Adrenal gland (tissue), 9 donors: ENCODE measurements at regions not wholly inside any gene's neighbourhood (a gene's known extent, or its start where the extent isn't known, plus 50 kb on each side); places are given as distances from the start of the nearest gene placed in this dataset.
"Not testable (repeated sequence)": the region's sequence is repeated elsewhere in the genome, so short reads cannot be mapped to it uniquely, and the experiment has no call there.

ENCODE experiments used
- DNase-seq, 7 donors: peaks; one replicate each; pipeline ENCODE4 v3.0.0-alpha.2; 2019 to 2020
- H3K27ac ChIP-seq, 5 donors: fragments of 200-600 bp; sonication (generic) in 4 of 5; 1 replicate in 3 of 5; 2 replicates in 2 of 5; pipeline versions ENCODE4 v1.5.1 to v1.8.0; 2016 to 2020; ENCODE audit warnings: mild to moderate bottlenecking in 1 of 5
- H3K27me3 ChIP-seq: fragments of 200-600 bp; 2 replicates; pipeline ENCODE4 v1.8.0; 2021
- H3K36me3 ChIP-seq, 2 donors: fragments of 200-600 bp; replicated peaks in 1 of 2; 1 replicate in 1 of 2; 2 replicates in 1 of 2; pipeline versions ENCODE4 v1.5.1 to v1.8.0; 2018 to 2022
- H3K4me1 ChIP-seq, 2 donors: fragments of 200-600 bp; replicated peaks in 1 of 2; 1 replicate in 1 of 2; 2 replicates in 1 of 2; pipeline versions ENCODE4 v1.5.1 to v1.8.0; 2018 to 2021
- H3K4me3 ChIP-seq, 4 donors: fragments of 200-600 bp; sonication (generic) in 3 of 4; one replicate each; pipeline ENCODE4 v1.5.1; 2016 to 2018
- H3K9me3 ChIP-seq, 3 donors: fragments of 200-600 bp; sonication (generic) in 1 of 3; replicated peaks in 1 of 3; 1 replicate in 2 of 3; 2 replicates in 1 of 3; pipeline versions ENCODE4 v1.5.1 to v1.8.0; 2016 to 2021
- POLR2A ChIP-seq, 2 donors: fragments of 450-650 bp; IDR thresholded peaks; one replicate each; pipeline ENCODE4 v1.6.1; 2017; ENCODE audit warnings: antibody characterized with exemption in 2 of 2, mild to moderate bottlenecking in 2 of 2, moderate library complexity in 1 of 2
- WGBS, 4 donors: extraction: QIAGEN DNeasy Blood & Tissue Kit in 2 of 4; methylation state at CpG; one replicate each; pipeline versions ENCODE4 v1.1.5 to v1.1.7; 2013 to 2017; 5-methylcytosine and 5-hydroxymethylcytosine counted together
- intact Hi-C, 2 donors: fragments of 100-400 bp; cut with DNase I; formaldehyde crosslinking; loops; one replicate each; pipeline versions ENCODE4 v1.14.1 to v1.15.0; 2022 to 2023
- TF ChIP-seq, protein P1 (sequence below), 6 experiments: fragments of 450-650 bp in 4 of 6; fragments of 200-600 bp in 2 of 6; sonication (generic) in 1 of 6; IDR thresholded peaks; 1 replicate in 5 of 6; 2 replicates in 1 of 6; pipeline versions ENCODE4 v1.5.1 to v1.8.0; 2016 to 2021; ENCODE audit warnings: antibody characterized with exemption in 6 of 6, mild to moderate bottlenecking in 2 of 6, moderate library complexity in 1 of 6
- donor health status: healthy with polysubstance abuse.
- donor health status: Bipolar disorder and iron deficiency.
- donor health status: DM: yes; HTN: yes; CAD: no.
- donor health status: DM: no; HTN: no; CAD: no.
- donor health status: DM: no; HTN: no; CAD: no.

- intact Hi-C loops, result no loop called here
- no peak for DNase-seq
- WGBS, 4 donors, result 50 to 70% (median 57%) methylated on average over 1 of the region's 1 CpG
- Histone ChIP-seq H3K27me3 (no peaks in the 10 kb centered on the region), H3K4me1 (no peaks in the 10 kb centered on the region), H3K4me3 (no peak overlapping the region), H3K9me3 (peaks cover 0 to 6% (median 0%) of the 10 kb centered on the region in 3 donors), H3K36me3 (no peaks in the 10 kb centered on the region), H3K27ac (no peak overlapping the region)
- TF ChIP-seq POLR2A (IDR thresholded peaks at IDR 0.05), result no peak
- TF ChIP-seq, protein P1, sequence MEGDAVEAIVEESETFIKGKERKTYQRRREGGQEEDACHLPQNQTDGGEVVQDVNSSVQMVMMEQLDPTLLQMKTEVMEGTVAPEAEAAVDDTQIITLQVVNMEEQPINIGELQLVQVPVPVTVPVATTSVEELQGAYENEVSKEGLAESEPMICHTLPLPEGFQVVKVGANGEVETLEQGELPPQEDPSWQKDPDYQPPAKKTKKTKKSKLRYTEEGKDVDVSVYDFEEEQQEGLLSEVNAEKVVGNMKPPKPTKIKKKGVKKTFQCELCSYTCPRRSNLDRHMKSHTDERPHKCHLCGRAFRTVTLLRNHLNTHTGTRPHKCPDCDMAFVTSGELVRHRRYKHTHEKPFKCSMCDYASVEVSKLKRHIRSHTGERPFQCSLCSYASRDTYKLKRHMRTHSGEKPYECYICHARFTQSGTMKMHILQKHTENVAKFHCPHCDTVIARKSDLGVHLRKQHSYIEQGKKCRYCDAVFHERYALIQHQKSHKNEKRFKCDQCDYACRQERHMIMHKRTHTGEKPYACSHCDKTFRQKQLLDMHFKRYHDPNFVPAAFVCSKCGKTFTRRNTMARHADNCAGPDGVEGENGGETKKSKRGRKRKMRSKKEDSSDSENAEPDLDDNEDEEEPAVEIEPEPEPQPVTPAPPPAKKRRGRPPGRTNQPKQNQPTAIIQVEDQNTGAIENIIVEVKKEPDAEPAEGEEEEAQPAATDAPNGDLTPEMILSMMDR (IDR thresholded peaks at IDR 0.05), result no peak
These were observed 715.3 kb downstream of the NXPH1 start for GRCh38 chr7:9148687-9149086.

DNA sequence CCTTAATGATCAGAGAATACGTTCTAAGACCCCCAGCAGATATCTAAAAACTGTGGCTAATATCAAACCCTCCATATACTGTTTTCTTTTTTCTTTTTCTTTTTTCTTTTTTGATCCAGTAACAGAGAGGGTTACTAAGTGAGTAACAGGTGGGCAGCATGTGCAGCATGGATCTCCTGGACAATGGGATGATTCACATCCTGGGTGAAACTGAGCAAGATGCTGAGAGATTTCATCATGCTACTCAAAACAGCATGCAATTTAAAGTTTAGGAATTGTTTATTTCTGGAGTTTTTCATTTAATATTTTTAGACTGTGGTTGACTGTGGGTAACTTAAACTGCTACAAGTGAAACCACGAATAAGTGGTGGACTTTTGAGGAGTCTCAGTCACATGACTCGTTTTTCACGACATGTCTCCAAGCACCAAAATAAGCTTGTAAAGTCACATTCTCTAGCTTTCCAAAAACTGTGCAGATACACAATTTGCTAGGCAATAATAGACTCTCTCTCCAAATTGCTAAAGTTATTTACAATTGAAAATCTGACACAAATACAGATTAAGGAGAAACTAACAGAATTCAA is 716.2 kb downstream of the NXPH1 start:
- DNase-seq, result no peak
- no peaks in the 10 kb centered on the region for H3K27me3 ChIP-seq
- H3K36me3 ChIP-seq, result no peaks in the 10 kb centered on the region
- H3K4me3 ChIP-seq, result no peak overlapping the region
- WGBS, 4 donors, result 62 to 82% (median 67%) methylated on average over 4 of the region's 4 CpGs
- TF ChIP-seq, protein P1 (IDR thresholded peaks at IDR 0.05), result no peak
- no peak for TF ChIP-seq POLR2A (IDR thresholded peaks at IDR 0.05)
- no peak overlapping the region for H3K27ac ChIP-seq
- intact Hi-C loops, result no loop called here
- H3K4me1 ChIP-seq, result no peaks in the 10 kb centered on the region
- peaks cover 0 to 6% (median 0%) of the 10 kb centered on the region in 3 donors for H3K9me3 ChIP-seq

DNA sequence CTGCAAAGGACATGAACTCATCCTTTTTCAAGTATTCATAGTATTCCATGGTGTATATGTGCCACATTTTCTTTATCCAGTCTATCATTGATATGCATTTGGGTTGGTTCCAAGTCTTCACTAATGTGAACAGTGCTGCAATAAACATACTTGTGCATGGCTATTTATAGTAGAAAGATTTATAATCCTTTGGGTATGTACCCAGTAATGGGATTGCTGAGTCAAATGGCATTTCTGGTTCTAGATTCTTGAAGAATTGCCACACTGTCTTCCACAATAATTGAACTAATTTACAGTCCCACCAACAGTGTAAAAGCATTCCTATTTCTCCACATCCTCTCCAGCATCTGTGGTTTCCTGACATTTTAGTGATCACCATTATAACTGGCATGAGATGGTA is 730.3 kb downstream of the NXPH1 start:
- H3K4me1 ChIP-seq, DNase-seq, H3K27me3 ChIP-seq, H3K9me3 ChIP-seq, H3K4me3 ChIP-seq, H3K36me3 ChIP-seq, H3K27ac ChIP-seq, intact Hi-C loops: not testable (repeated sequence)

- 63 to 74% (median 72%) methylated on average over 3 of the region's 3 CpGs for WGBS, 4 donors
- DNase-seq, result no peak
- H3K27me3 ChIP-seq, result no peaks in the 10 kb centered on the region
- H3K9me3 ChIP-seq, result no peaks in the 10 kb centered on the region
- no peak overlapping the region for H3K27ac ChIP-seq
- no peaks in the 10 kb centered on the region for H3K4me1 ChIP-seq
- TF ChIP-seq, protein P1 (IDR thresholded peaks at IDR 0.05), result no peak
- no peak for TF ChIP-seq POLR2A (IDR thresholded peaks at IDR 0.05)
- no peak overlapping the region for H3K4me3 ChIP-seq
- intact Hi-C loops, result no loop called here
- H3K36me3 ChIP-seq, result no peaks in the 10 kb centered on the region
These were observed 742.5 kb downstream of the NXPH1 start for GRCh38 chr7:9175871-9176270.

- DNase-seq, result no peak
- TF ChIP-seq, protein P1 (IDR thresholded peaks at IDR 0.05), result no peak
- TF ChIP-seq POLR2A (IDR thresholded peaks at IDR 0.05), result no peak
- no peak overlapping the region for H3K4me3 ChIP-seq
- no peaks in the 10 kb centered on the region for H3K27me3 ChIP-seq
- 74 to 82% (median 77%) methylated on average over 1 of the region's 1 CpG for WGBS, 4 donors
- H3K27ac ChIP-seq, result no peak overlapping the region
- no peaks in the 10 kb centered on the region for H3K9me3 ChIP-seq
- no peaks in the 10 kb centered on the region for H3K4me1 ChIP-seq
- intact Hi-C loops, result no loop called here
- H3K36me3 ChIP-seq, result no peaks in the 10 kb centered on the region
These were observed 747.9 kb downstream of the NXPH1 start for GRCh38 chr7:9181356-9181755.
